ENCODE measurements at regions not wholly inside any gene's neighbourhood (a gene's known extent, or its start where the extent isn't known, plus 50 kb on each side); places are given as distances from the start of the nearest gene placed in this dataset.
A peak's percentile ranks its signal among the peaks of the same experiment; 100 is the strongest.

GRCh38 chr18:27707201-27707600 is 469.7 kb downstream of the CDH2 start:
- no peak overlapping the region for H3K27ac ChIP-seq
- DNase-seq (ENCODE audit: low read depth, low spot score), result no peak

DNA sequence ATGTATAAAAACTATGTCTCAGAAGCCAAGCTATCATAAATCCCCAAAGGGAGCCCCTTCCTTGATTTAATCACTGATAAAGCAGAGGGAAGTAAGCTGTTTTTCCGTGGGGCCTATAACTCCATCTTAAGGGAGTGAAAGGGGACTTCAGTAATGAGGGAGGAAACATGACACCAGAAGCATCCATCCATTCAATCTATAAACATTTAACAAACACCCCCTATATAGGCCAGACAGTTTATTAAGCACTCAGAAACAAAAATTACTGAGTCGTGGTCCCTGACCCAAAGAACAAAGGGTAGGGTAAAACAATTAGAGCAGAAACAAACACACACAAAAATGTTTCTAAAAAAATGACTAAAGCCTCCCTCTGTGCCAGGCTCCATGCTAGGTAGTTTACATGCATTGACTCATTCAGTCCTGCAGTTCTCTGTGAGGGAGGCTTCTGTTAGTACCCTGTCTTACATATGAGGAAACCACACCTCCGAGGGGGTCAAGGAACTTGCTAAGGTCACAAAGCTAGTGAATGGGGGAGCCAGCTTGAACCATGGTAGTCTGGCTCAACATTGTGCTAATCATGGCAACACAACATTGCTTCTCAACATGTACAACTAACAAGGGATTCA is 472.1 kb downstream of the CDH2 start:
- H3K27ac ChIP-seq, result no peak overlapping the region
- DNase-seq (ENCODE audit: low read depth, low spot score), result no peak

- DNase-seq (ENCODE audit: low read depth, low spot score), result no peak
- no peak overlapping the region for H3K27ac ChIP-seq
Observed at GRCh38 chr18:27699137-27699536, 477.8 kb downstream of the CDH2 start.

DNA sequence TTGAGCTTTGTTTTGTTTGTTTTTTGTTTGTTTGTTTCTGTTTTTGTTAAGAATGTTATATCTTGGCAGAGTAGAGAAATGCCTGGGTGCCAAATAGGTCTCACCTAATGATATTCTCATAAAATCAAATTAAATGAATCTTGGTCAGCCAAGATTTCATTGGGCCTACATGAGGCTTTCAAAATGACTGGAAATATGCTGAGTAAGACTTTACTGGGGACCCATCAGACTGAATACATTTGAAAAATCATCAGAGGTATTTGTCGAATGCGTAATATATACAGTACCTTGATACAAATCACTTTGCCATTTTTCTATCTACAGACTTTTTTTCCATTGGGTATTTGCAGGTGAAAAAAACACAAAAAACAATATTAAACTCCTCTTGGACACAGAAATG is 480.8 kb downstream of the CDH2 start:
- DNase-seq (ENCODE audit: low read depth, low spot score), result no peak
- no peak overlapping the region for H3K27ac ChIP-seq

DNA sequence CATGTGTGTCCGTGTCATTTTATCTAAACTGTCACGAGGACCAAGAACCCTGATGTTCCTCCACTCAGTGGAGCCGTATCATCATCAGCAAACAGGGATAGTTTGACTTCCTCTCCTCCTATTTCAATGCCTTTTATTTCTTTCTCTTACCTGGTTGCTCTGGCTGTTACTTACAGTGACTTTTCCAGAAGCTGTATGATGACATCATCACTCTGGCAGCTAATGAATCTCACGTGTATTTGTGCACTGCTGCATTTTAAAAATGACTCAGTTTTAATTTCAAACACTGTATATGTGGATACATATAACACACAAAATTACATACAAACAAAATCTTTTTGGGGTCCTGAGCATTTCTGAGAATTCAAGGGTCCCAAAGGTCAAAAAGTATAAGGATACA is 481.4 kb downstream of the CDH2 start:
- peak; percentile 14 for DNase-seq (ENCODE audit: low read depth, low spot score)

GRCh38 chr18:27695052-27695451 is 481.9 kb downstream of the CDH2 start:
- no peak overlapping the region for H3K27ac ChIP-seq
- DNase-seq (ENCODE audit: low read depth, low spot score), result no peak

More for the DNA sequence above, 481.4 kb downstream of the CDH2 start:
- no peak overlapping the region for H3K27ac ChIP-seq

DNA sequence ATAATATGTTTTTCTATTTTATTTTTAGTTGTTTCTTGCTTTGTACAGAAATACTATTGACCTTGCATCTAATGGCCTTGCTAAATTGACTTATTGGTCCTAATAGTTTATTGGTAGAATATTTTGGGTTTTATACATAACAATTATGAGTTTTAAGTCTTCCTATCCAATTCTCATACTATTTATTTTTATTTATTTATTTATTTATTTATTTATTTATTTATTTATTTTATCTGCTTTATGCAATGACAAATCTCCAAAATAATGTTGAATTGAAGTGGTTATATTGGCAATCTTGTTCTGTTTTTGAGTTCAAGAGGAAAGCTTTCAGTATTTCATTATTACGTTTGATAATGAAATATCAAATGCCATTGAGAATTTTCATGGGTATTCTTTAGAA is 488.3 kb downstream of the CDH2 start:
- DNase-seq (ENCODE audit: low read depth, low spot score), result no peak
- no peak overlapping the region for H3K27ac ChIP-seq

DNA sequence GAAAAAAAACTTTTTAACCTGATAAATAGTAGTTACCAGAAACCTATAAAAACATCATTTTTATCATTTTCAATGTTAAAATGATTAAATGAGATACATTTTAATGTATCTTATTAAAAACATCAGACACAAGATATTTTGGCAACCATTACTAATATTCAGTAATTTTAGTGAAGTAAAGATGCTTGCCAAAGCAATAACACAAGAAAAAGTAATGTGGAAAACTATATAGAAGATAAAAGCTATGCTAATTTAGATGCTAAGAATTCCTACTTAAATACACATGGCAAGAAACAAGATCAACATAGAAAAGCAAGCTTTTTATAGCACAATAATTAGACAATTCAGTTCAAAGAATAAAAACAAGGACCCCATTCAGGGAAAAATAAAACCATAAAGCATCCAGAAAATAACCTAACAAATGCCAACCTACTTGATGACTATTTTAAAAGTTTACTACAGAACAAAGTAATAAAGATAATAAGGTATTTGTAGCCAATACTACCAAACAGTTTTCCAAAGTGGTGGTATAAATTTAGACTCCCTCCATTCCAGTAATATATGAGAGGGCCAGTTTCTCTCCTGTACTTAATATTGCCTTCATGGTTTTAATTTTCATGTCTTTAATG is 489.5 kb downstream of the CDH2 start:
- no peak for DNase-seq (ENCODE audit: low read depth, low spot score)
- H3K27ac ChIP-seq, result no peak overlapping the region

DNA sequence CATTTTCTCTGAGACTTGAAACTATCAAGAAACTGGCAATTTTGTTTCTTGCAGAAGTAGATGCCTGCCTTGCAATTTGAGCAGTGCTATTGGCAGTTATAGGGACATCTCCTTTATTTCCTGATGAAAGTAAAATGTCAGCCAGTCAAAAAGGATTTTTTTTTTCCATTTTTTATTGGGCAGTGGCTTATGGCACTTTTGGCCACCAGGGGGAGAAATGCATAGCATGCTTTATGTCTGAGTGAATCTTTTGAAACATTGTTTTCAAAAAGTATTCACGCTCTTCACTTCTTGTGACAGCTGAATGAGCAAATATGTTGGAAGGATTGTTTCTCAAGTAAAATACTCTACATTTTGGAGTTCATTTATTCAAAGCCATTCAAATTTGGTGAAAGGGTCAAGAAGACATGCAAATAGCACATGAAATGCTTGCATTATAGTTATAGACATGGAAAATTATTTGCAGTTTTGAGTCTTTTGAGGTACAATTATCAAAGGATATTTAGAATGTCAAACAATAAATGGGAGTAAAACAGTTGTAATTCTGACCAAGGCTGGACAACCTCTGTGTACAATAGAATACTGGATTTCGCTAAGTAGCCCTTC is 491.0 kb downstream of the CDH2 start:
- H3K27ac ChIP-seq, result no peak overlapping the region
- no peak for DNase-seq (ENCODE audit: low read depth, low spot score)

DNA sequence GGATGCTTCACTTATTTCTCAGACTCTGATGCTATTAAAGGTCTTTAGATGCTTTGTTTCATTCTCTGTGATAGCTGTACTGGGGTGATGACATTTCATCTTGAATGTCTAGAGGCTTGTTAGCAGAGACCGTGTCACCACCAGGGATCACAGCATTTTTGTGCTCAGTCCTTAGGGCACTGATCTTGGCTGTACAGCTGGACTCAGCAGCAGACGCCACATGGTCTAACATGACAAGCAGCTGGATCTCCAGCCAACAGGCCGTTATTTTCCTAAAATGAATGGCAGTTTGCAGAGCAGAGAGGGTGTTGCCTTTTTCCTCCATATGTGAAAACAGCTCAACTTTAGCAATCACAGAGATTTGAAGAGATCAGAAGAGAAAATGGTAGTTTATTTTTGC is 491.8 kb downstream of the CDH2 start:
- no peak overlapping the region for H3K27ac ChIP-seq
- DNase-seq (ENCODE audit: low read depth, low spot score), result no peak

DNA sequence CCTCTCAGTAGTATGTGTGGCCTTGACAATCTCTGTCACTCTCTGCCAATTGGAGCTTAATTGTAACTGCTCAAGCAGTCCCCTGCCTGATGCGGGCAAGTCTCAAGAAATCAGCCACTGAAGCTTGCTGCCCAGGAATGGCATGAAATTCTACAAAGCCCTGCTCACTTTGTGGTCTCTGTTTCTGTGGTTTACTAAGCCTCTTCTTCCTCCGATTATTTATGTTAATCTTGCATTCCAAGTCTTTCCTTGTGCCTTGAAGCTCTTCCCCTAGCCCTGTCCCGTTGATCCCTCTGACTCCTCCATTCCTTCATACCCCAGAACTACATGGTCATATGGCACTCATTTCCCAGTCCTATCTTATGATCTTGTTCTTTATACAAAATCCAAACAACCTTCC is 489.3 kb upstream of the CHST9 start:
- DNase-seq (ENCODE audit: low read depth, low spot score), result no peak
- no peak overlapping the region for H3K27ac ChIP-seq

DNA sequence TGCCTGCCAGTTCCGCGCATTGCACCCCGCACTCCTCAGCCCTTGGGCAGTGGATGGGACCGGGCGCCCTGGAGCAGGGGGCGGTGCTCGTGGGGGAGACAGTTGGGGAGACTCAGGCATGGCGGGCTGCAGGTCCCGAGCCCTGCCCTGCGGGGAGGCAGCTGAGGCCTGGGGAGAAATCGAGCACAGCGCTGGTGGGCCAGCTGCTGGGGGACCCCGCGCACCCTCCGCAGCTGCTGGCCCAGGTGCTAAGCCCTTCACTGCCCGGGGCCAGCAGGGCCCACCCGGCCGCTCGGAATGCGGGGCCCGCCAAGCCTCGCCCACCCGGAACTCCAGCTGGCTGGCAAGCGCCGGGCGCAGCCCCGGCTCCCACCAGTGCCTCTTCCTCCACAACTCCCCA is 488.8 kb upstream of the CHST9 start:
- H3K27ac ChIP-seq, result no peak overlapping the region
- DNase-seq (ENCODE audit: low read depth, low spot score), result no peak

- H3K27ac ChIP-seq, result no peak overlapping the region
- DNase-seq (ENCODE audit: low read depth, low spot score), result no peak
Observed at GRCh38 chr18:27668158-27668557, 483.1 kb upstream of the CHST9 start.

- no peak overlapping the region for H3K27ac ChIP-seq
- no peak for DNase-seq (ENCODE audit: low read depth, low spot score)
Observed at GRCh38 chr18:27667064-27667463, 482.0 kb upstream of the CHST9 start.

- no peak overlapping the region for H3K27ac ChIP-seq
- no peak for DNase-seq (ENCODE audit: low read depth, low spot score)
Observed at GRCh38 chr18:27666016-27666415, 480.9 kb upstream of the CHST9 start.

DNA sequence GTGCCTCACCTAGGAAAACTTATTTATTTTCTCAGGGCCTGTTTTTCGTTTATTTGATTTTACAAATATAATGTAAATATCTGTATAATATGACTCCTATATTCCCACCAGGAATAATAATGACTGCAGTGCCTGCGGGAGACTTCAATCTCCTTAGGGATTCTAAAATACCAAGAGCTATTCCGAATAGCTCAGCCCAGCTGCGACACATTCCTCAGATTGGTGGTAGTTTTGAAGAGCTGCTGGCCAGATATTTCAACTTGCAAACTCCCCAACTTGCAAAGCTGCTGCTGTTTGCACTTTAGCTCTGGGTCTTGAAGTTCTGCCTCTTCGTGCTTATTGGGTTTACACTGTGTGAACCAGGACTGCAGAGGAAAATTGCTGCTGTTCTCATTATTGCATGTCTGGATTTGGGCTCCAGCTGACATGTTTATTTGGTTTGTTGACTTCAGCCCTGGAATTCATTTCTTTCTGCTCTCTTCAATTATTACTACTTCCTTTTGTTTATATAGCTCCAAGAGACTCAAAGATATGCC is 480.2 kb upstream of the CHST9 start:
- no peak overlapping the region for H3K27ac ChIP-seq
- no peak for DNase-seq (ENCODE audit: low read depth, low spot score)

DNA sequence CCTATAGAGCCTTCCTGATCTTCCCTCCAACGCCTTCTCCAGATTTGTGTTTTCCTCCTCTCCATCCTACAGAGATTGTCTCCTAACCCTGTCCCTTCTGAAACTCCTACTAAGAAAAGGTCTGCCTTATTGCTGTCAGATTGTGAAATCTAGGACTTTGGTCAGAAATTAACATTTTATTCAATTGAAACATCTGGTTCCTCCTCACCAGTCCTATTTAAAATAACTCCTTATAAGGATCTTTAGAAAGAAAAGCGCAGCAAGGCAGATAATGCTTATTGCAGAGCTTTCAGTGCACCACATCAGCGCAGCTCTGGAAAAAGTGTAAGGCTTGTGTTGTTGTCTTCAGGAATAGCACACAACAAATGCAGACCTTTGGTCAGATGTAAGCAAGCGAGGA is 477.8 kb upstream of the CHST9 start:
- H3K27ac ChIP-seq, result no peak overlapping the region

DNA sequence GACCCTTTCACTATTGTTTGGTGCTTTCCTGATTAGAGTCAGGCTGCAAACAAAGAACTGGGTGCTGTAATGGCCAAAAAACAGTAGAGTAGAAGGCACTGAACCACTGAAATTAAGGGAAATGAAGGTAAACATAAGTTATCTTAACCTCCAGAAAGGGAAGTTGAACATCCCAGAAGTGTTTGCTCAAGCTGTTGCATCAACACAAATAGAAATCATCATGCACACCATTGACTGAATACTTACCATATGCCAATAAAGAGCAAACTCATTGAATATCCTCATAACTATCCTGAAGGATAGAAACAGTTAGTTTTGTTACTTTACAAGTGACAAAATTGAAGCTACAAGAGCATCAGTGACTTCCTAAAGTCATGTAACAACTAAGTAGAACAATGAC is 477.4 kb upstream of the CHST9 start:
- no peak overlapping the region for H3K27ac ChIP-seq
- DNase-seq (ENCODE audit: low read depth, low spot score), result no peak

More for the DNA sequence above, 477.8 kb upstream of the CHST9 start:
- no peak for DNase-seq (ENCODE audit: low read depth, low spot score)

- DNase-seq (ENCODE audit: low read depth, low spot score), result no peak
- H3K27ac ChIP-seq, result no peak overlapping the region
Observed at GRCh38 chr18:27661320-27662018, 476.4 kb upstream of the CHST9 start.

GRCh38 chr18:27656905-27657304 is 471.8 kb upstream of the CHST9 start:
- DNase-seq (ENCODE audit: low read depth, low spot score), result no peak
- no peak overlapping the region for H3K27ac ChIP-seq

- peak; percentile 39 for DNase-seq (ENCODE audit: low read depth, low spot score)
- no peak overlapping the region for H3K27ac ChIP-seq
Observed at GRCh38 chr18:27656167-27656778, 471.2 kb upstream of the CHST9 start.
